GM12878 (cell line): ENCODE measurements at regions not wholly inside any gene's neighbourhood (a gene's known extent, or its start where the extent isn't known, plus 50 kb on each side); places are given as distances from the start of the nearest gene placed in this dataset.

Source experiments
- ATAC-seq: fragments of 200-7000 bp; cut with Tn5 transposase; 3 replicates; pipeline ENCODE4 v1.9.1; 2020; ENCODE audit warnings: mild to moderate bottlenecking, moderate library complexity
- BruUV-seq: library from RNA; stranded (reverse); fragments of 400-500 nt; replicated peaks from 2 replicates; lab custom pipeline; 2021; lab: Mats Ljungman, UMichigan
- CTCF ChIA-PET: fragments of 300-600 bp; sonication (Branson Sonifier 250); formaldehyde crosslinking; extraction: SDS; loops from one replicate; lab custom pipeline; 2021; ENCODE audit warnings: inconsistent platforms; lab: Yijun Ruan, JAX
- POLR2A ChIA-PET: fragments of 350-600 bp; formaldehyde crosslinking; extraction: SDS; loops from one replicate; lab custom pipeline; 2021; ENCODE audit warnings: inconsistent platforms; lab: Charles Lee
- RAD21 ChIA-PET: fragments of 300-600 bp; sonication (Branson Sonifier 250); formaldehyde crosslinking; loops from one replicate; lab custom pipeline; 2023; ENCODE audit warnings: antibody characterized with exemption; ENCODE audit not compliant: unreplicated experiment; lab: Charles Lee
- SMC1A ChIA-PET: fragments of 300-600 bp; sonication (Branson Sonifier 250); formaldehyde crosslinking; loops from one replicate; lab custom pipeline; 2023; ENCODE audit not compliant: unreplicated experiment, uncharacterized antibody; lab: Charles Lee
- DNase-seq: peaks from one replicate; pipeline ENCODE4 v3.0.0-alpha.2; 2011; ENCODE audit warnings: low read depth, low spot score
- FAIRE-seq: peaks from 3 replicates; lab custom pipeline; 2011; peaks lifted over from hg19 to GRCh38; lab: Jason Lieb, UNC
- H2AFZ ChIP-seq: 2 replicates; pipeline ENCODE4 v1.6.0; 2011; ENCODE audit warnings: low read depth, low read length, control low read depth; ENCODE audit not compliant: control insufficient read depth
- H3K27ac ChIP-seq: 2 replicates; pipeline ENCODE4 v1.5.1; 2011; ENCODE audit warnings: control low read depth; ENCODE audit not compliant: control insufficient read depth, insufficient read depth
- H3K27me3 ChIP-seq, 2 experiments: replicated peaks in 1 of 2; 2 replicates each; pipeline versions ENCODE4 v1.6.0 to v1.6.1; 2011; ENCODE audit warnings: low read length in 1 of 2; ENCODE audit not compliant: control insufficient read depth in 2 of 2, insufficient read depth in 2 of 2
- H3K36me3 ChIP-seq, 2 experiments: 2 replicates each; pipeline ENCODE4 v1.5.1; 2011; ENCODE audit warnings: low read length in 1 of 2; ENCODE audit not compliant: control insufficient read depth in 2 of 2, insufficient read depth in 2 of 2
- H3K4me1 ChIP-seq: 2 replicates; pipeline ENCODE4 v1.6.1; 2011; ENCODE audit warnings: mild to moderate bottlenecking, low read length, moderate library complexity, mixed read lengths; ENCODE audit not compliant: control insufficient read depth, insufficient read depth
- H3K4me2 ChIP-seq: 2 replicates; pipeline ENCODE4 v1.6.0; 2011; ENCODE audit warnings: control low read depth; ENCODE audit not compliant: control insufficient read depth, insufficient read depth
- H3K4me3 ChIP-seq: fragments of 200-600 bp; sonication (generic); 2 replicates; pipeline ENCODE4 v1.5.1; 2016
- H3K79me2 ChIP-seq: 2 replicates; pipeline ENCODE4 v1.6.0; 2011; ENCODE audit warnings: low read length; ENCODE audit not compliant: control insufficient read depth, insufficient read depth
- H3K9ac ChIP-seq: 2 replicates; pipeline ENCODE4 v1.8.0; 2011; ENCODE audit warnings: low read length, control low read depth, mixed read lengths; ENCODE audit not compliant: control insufficient read depth, insufficient read depth
- H3K9me3 ChIP-seq: replicated peaks from 3 replicates; pipeline ENCODE4 v1.5.1; 2011; ENCODE audit warnings: mild to moderate bottlenecking, low read length; ENCODE audit not compliant: control insufficient read depth, insufficient read depth
- H4K20me1 ChIP-seq: 2 replicates; pipeline ENCODE4 v1.6.0; 2011; ENCODE audit not compliant: control insufficient read depth, insufficient read depth
- CBX3 ChIP-seq: fragments of 200-600 bp; sonication (generic); IDR thresholded peaks from 2 replicates; pipeline ENCODE4 v1.6.1; 2016; ENCODE audit warnings: low read depth, borderline replicate concordance
- ELK1 ChIP-seq: IDR thresholded peaks from 2 replicates; pipeline ENCODE4 v1.6.1; 2012; ENCODE audit warnings: low read depth, low read length, improper control_type of control experiment
- NFIC ChIP-seq: IDR thresholded peaks from 2 replicates; pipeline ENCODE4 v1.6.1; 2012; ENCODE audit warnings: low read depth, mild to moderate bottlenecking, inconsistent platforms, low read length, moderate library complexity
- NFYB ChIP-seq: IDR thresholded peaks from 2 replicates; pipeline ENCODE4 v1.6.1; 2011; ENCODE audit warnings: low read depth, mild to moderate bottlenecking, low read length, improper control_type of control experiment, moderate library complexity; ENCODE audit not compliant: insufficient read depth
- NR2C2 ChIP-seq: IDR thresholded peaks from 2 replicates; pipeline ENCODE4 v1.6.1; 2011; ENCODE audit warnings: borderline replicate concordance, low read depth; ENCODE audit not compliant: control insufficient read depth, insufficient read length
- NR2F1 ChIP-seq: fragments of 450-650 bp; conservative IDR thresholded peaks from 2 replicates; pipeline ENCODE4 v1.6.1; 2017; ENCODE audit warnings: mild to moderate bottlenecking
- PAX8 ChIP-seq: fragments of 450-650 bp; IDR thresholded peaks from 2 replicates; pipeline ENCODE4 v1.6.1; 2017; ENCODE audit warnings: mild to moderate bottlenecking, moderate library complexity
- POLR2AphosphoS2 ChIP-seq: IDR thresholded peaks from 2 replicates; pipeline ENCODE4 v1.6.1; 2011; ENCODE audit warnings: low read depth, mild to moderate bottlenecking, low read length, improper control_type of control experiment, moderate library complexity
- POLR2AphosphoS5 ChIP-seq: IDR thresholded peaks from 2 replicates; pipeline ENCODE4 v1.6.1; 2011; ENCODE audit warnings: mild to moderate bottlenecking, low read length, inconsistent platforms
- SIN3A ChIP-seq: IDR thresholded peaks from 2 replicates; pipeline ENCODE4 v1.6.1; 2012; ENCODE audit warnings: low read depth, low read length, improper control_type of control experiment
- SUPT20H ChIP-seq: IDR thresholded peaks from 2 replicates; pipeline ENCODE4 v1.6.1; 2011; ENCODE audit warnings: low read depth, mild to moderate bottlenecking, low read length, moderate library complexity, borderline replicate concordance; ENCODE audit not compliant: control insufficient read depth
- TAF1 ChIP-seq: IDR thresholded peaks from 2 replicates; pipeline ENCODE4 v1.6.1; 2011; ENCODE audit warnings: mild to moderate bottlenecking, low read depth, low read length, borderline replicate concordance
- TARDBP ChIP-seq: IDR thresholded peaks from 2 replicates; pipeline ENCODE4 v1.6.1; 2016; ENCODE audit warnings: borderline replicate concordance
- TBL1XR1 ChIP-seq: IDR thresholded peaks from 2 replicates; pipeline ENCODE4 v1.6.1; 2012; ENCODE audit warnings: low read depth, low read length, improper control_type of control experiment
- ZZZ3 ChIP-seq: IDR thresholded peaks from 2 replicates; pipeline ENCODE4 v1.6.1; 2011; ENCODE audit warnings: low read depth; ENCODE audit not compliant: control insufficient read depth, insufficient read length
- WGBS: methylation state at CpG from one replicate; pipeline ENCODE4 v1.1.6; 2016; ENCODE audit warnings: low lambda C conversion rate; ENCODE audit not compliant: insufficient replicate concordance, insufficient coverage; ENCODE audit errors: missing lambda C conversion rate; 5-methylcytosine and 5-hydroxymethylcytosine counted together
- in situ Hi-C: fragments of 300-500 bp; cut with MboI; formaldehyde crosslinking; loops from 9 replicates; pipeline ENCODE4 v1.14.3; 2018; ENCODE audit warnings: mixed read lengths
- intact Hi-C: fragments of 100-400 bp; cut with micrococcal nuclease; formaldehyde crosslinking; loops from one replicate; pipeline ENCODE4 v1.14.2; 2022; ENCODE audit not compliant: unreplicated experiment
- TF ChIP-seq, protein P1 (sequence below): IDR thresholded peaks from 2 replicates; pipeline ENCODE4 v1.6.1; 2011; ENCODE audit warnings: borderline replicate concordance, low read depth, mild to moderate bottlenecking, moderate library complexity, mixed read lengths, low read length; ENCODE audit not compliant: insufficient read depth; ENCODE audit errors: extremely low read length
- TF ChIP-seq, protein P2 (sequence below), 3 experiments: IDR thresholded peaks in 2 of 3; conservative IDR thresholded peaks in 1 of 3; 2 replicates each; pipeline ENCODE4 v1.5.1; 2011; ENCODE audit warnings: low read depth in 3 of 3, low read length in 3 of 3, mild to moderate bottlenecking in 3 of 3, control low read depth in 2 of 3, moderate library complexity in 2 of 3, inconsistent platforms in 1 of 3, mixed read lengths in 1 of 3; ENCODE audit not compliant: control insufficient read depth in 2 of 3, insufficient read depth in 1 of 3; ENCODE audit errors: extremely low read depth in 1 of 3
- TF ChIP-seq, protein P3 (sequence below): IDR thresholded peaks from 2 replicates; pipeline ENCODE4 v1.6.1; 2012; ENCODE audit warnings: mild to moderate bottlenecking, low read depth, low read length

DNA sequence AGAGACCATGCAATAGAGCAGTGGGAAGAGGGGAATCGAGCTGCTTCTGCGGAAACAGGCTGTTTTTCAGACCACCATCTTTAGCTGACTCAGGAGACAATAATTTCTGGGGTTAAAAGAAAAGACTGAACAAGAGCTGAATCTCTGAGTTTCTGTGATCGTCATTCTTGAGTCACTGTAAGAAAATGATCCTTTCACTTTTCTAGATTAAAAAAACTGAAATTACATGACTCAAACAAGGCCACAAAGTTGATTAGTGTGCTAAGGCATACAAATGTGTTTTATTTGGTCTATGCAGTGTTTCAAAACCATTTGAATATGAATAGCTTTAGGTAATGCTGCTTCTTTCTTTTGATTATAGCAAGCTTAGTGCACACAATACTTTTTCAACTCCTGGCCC is 194.4 kb upstream of the RPL34 start (continued):
- TF ChIP-seq ZZZ3 (no peak), CBX3 (no peak), POLR2AphosphoS2 (no peak), NFIC (no peak), NR2F1 (no peak), POLR2AphosphoS5 (no peak), TARDBP (no peak), TBL1XR1 (no peak), SUPT20H (no peak)
- TF ChIP-seq, all 136 proteins: peak for 0

- Histone ChIP-seq H3K9me3 (no peaks in the 10 kb centered on the region), H3K9ac (no peak overlapping the region), H3K79me2 (no peaks in the 10 kb centered on the region), H3K27ac (no peak overlapping the region), H3K4me1 (no peaks in the 10 kb centered on the region), H3K36me3 (no peaks in the 10 kb centered on the region), H2AFZ (no peak overlapping the region), H4K20me1 (no peaks in the 10 kb centered on the region), H3K27me3 (no peaks in the 10 kb centered on the region), H3K4me2 (no peak overlapping the region), H3K4me3 (no peak overlapping the region)
- ATAC-seq = no peak
- CTCF ChIA-PET = no interaction called here
- in situ Hi-C loops = no loop called here
- POLR2A ChIA-PET = no interaction called here
- intact Hi-C loops = no loop called here
- DNase-seq = no peak
- BruUV-seq = no TSS peak
- no peak for FAIRE-seq
- RAD21 ChIA-PET = no interaction called here
- SMC1A ChIA-PET = no interaction called here
- 0% methylated on average over 1 of the region's 1 CpG for WGBS
- TF ChIP-seq NFYB = no peak
- TF ChIP-seq ELK1 = no peak
- TF ChIP-seq, protein P1, sequence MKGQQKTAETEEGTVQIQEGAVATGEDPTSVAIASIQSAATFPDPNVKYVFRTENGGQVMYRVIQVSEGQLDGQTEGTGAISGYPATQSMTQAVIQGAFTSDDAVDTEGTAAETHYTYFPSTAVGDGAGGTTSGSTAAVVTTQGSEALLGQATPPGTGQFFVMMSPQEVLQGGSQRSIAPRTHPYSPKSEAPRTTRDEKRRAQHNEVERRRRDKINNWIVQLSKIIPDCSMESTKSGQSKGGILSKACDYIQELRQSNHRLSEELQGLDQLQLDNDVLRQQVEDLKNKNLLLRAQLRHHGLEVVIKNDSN = no peak
- no peak for TF ChIP-seq TAF1
- no peak for TF ChIP-seq NR2C2
- TF ChIP-seq PAX8 = no peak
- TF ChIP-seq, protein P2, sequence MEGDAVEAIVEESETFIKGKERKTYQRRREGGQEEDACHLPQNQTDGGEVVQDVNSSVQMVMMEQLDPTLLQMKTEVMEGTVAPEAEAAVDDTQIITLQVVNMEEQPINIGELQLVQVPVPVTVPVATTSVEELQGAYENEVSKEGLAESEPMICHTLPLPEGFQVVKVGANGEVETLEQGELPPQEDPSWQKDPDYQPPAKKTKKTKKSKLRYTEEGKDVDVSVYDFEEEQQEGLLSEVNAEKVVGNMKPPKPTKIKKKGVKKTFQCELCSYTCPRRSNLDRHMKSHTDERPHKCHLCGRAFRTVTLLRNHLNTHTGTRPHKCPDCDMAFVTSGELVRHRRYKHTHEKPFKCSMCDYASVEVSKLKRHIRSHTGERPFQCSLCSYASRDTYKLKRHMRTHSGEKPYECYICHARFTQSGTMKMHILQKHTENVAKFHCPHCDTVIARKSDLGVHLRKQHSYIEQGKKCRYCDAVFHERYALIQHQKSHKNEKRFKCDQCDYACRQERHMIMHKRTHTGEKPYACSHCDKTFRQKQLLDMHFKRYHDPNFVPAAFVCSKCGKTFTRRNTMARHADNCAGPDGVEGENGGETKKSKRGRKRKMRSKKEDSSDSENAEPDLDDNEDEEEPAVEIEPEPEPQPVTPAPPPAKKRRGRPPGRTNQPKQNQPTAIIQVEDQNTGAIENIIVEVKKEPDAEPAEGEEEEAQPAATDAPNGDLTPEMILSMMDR (IDR thresholded peaks at IDR 0.05 in 2 of 3, conservative IDR thresholded peaks at IDR 0.05 in 1 of 3; ENCODE audit: control insufficient read depth in 2 of 3, extremely low read depth in 1 of 3, insufficient read depth in 1 of 3, low read depth in 3 of 3, low read length in 3 of 3) = no peak
- no peak for TF ChIP-seq SIN3A
- TF ChIP-seq TBL1XR1 = no peak
- TF ChIP-seq, protein P3, sequence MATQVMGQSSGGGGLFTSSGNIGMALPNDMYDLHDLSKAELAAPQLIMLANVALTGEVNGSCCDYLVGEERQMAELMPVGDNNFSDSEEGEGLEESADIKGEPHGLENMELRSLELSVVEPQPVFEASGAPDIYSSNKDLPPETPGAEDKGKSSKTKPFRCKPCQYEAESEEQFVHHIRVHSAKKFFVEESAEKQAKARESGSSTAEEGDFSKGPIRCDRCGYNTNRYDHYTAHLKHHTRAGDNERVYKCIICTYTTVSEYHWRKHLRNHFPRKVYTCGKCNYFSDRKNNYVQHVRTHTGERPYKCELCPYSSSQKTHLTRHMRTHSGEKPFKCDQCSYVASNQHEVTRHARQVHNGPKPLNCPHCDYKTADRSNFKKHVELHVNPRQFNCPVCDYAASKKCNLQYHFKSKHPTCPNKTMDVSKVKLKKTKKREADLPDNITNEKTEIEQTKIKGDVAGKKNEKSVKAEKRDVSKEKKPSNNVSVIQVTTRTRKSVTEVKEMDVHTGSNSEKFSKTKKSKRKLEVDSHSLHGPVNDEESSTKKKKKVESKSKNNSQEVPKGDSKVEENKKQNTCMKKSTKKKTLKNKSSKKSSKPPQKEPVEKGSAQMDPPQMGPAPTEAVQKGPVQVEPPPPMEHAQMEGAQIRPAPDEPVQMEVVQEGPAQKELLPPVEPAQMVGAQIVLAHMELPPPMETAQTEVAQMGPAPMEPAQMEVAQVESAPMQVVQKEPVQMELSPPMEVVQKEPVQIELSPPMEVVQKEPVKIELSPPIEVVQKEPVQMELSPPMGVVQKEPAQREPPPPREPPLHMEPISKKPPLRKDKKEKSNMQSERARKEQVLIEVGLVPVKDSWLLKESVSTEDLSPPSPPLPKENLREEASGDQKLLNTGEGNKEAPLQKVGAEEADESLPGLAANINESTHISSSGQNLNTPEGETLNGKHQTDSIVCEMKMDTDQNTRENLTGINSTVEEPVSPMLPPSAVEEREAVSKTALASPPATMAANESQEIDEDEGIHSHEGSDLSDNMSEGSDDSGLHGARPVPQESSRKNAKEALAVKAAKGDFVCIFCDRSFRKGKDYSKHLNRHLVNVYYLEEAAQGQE = no peak
Measured at GRCh38 chr4:108417923-108418322, 202.5 kb upstream of the RPL34 start.
